Renal pelvis (tissue), 1 donor: ENCODE measurements at regions not wholly inside any gene's neighbourhood (a gene's known extent, or its start where the extent isn't known, plus 50 kb on each side); places are given as distances from the start of the nearest gene placed in this dataset.

Experiments
- DNase-seq: peaks from one replicate; pipeline ENCODE4 v3.0.0-alpha.2; 2013

DNA sequence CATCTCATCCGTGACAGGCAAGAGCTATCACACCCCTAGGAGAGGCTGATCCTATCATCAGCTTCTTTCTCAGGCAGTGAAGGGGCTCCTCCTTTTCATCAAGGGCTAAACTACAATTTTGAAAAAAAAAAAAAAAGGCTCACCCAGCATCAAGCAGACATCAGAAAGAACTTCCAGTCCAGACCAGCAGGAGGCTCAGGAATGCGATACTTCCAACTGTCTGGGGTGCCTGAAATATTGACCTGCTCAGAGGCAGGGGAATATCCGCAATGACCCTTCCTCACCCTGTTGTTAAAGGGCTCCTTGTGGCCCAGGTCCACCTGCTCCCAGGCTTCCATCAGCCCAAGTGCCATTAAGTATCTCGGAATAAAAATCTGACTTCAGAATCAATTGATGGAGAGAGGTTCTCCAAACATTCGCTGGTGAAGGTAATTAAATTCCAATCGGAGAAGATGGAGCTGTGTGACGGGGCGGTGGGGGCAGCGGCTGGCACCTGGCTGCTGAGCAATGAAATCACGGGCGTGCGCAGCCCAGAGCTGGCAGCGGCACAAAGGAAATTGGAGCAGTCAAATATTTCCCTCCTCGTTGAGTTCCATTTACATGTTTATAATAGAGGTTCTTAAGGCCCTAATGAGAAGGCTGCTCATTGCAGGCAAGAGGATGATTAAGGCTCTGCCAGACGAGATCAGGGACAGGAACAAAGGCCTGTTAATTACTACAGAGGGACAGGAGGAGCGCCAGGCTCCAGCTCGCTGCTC, 69.0 kb upstream of the THY1 start:
- no peak for DNase-seq

DNA sequence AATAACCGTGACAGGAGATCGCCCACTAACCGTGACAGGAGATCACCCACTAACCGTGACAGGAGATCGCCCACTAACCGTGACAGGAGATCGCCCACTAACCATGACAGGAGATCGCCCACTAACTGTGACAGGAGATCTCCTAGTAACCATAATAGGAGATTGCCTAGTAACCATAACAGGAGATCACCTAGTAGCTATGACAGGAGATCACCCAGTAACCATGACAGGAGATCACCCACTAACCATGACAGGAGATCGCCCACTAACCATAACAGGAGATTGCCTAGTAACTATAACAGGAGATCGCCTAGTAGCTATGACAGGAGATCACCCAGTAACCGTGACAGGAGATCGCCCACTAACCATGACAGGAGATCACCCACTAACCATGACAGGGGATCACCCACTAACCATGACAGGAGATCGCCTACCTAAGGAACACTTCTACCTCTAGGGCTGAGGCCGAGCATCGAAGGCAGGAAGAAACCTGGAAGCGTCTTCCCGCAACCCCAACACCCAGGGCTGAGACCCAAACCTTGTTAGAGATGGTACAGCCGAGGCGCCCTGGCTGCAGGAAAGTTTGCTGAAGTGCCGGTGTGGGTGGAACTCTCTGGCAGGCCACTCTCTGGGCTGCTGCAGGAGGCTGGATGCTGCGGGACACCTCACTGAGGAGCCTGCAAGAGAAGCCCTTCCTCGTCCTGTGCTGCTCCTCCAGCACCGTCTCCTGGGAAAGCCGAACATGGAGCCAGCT, 67.5 kb upstream of the THY1 start:
- no peak for DNase-seq

DNA sequence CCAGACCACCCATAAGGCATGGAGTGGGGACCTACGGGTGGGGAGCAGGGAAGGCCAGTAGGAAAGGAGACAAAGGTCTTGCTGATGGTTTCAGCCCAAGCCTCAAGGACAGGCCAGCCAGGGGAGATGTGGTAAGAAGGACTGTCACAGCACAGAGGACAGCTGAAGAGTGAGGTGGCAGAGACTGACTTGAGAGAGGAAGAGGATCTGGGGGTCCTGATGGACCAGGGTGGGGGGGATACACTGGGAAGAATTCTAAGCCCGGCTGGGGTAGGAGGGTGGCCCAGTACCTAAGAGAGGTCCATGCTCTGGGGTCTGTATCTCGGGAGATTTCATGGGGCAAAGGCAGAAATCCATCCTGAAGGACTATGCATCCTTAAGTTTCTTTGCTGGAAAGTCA, 66.1 kb upstream of the THY1 start:
- no peak for DNase-seq

DNA sequence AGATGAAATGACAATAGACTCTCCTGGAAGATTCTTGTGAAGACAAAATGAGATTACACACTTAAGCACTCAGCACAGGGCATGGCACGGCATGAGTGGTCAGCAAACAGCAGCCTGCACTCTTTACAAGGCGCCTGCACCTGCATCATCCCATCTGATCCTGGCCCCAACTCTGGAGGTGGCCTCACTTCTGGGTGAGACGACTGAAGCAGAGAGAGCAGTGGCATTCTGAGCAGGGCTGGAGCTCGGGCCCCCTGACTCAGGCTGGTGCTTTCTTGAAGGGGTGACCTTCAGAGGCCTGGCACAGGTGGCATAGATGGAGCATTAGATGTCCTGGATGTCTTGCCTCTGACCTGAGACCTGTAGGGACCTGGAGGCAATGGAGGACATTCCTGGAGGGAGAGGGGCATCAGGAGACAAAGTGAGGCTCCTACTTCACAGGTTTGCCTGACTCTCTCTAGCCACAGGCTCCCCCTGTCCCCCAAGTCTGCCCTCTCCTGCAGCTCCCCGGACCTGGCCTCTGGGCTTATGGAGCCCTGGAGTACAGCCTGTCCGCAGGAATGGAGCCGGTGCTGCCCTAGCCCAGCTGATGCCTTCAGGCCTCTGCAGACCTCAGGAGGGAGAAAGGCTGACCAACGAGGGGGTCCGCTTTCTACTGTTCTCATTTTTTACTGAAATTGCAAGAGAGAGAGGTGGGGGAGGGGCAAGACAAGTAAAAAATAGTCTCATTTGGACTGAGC, 65.5 kb upstream of the THY1 start:
- DNase-seq, result no peak

DNA sequence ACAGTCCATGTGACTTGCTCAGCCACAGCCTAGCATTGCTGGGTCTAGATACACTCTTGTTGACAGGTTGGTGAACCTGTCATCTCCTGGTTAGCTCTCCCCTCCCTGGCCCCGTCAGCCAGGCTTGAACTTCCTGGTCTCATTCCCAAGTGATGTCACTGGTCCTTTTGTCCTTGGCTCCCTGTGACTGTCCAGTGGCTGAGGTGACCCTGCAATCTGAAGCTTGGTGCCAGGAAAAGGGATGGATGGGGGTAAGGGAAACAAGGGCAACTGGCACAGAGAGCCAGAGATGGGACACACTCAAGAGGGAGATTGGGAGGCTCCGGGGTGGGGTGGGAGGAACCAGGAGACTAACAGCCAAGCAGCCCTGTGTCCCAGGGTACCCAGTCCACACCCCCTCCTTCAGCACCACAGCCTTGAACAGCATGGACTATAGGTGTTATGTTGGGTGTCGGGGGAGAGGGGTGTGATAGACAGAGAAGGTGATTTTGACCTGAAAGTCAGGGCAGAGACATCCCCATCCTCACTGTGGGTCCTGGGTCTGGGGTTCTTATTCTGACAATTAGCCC, 63.8 kb upstream of the THY1 start:
- no peak for DNase-seq

DNA sequence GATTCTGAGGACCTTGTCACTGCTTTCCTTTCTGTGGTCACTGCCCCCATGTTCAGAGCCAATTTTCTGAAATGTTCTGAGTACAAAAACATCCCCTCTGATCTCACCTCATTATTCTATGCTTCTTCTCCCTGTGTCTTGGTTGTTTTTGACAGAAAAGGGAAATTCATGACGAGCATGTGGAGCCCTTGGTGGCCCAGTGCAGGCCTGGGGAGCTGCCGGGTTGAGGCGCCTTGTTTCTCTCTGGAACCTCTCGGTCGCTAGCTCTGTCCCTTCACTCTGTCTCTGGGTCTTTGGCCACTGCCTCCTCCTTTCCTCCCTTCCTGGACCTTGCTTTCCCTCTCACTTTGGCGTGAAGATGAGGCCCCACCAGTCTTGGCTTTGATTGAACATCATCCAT, 63.0 kb upstream of the THY1 start:
- no peak for DNase-seq

DNA sequence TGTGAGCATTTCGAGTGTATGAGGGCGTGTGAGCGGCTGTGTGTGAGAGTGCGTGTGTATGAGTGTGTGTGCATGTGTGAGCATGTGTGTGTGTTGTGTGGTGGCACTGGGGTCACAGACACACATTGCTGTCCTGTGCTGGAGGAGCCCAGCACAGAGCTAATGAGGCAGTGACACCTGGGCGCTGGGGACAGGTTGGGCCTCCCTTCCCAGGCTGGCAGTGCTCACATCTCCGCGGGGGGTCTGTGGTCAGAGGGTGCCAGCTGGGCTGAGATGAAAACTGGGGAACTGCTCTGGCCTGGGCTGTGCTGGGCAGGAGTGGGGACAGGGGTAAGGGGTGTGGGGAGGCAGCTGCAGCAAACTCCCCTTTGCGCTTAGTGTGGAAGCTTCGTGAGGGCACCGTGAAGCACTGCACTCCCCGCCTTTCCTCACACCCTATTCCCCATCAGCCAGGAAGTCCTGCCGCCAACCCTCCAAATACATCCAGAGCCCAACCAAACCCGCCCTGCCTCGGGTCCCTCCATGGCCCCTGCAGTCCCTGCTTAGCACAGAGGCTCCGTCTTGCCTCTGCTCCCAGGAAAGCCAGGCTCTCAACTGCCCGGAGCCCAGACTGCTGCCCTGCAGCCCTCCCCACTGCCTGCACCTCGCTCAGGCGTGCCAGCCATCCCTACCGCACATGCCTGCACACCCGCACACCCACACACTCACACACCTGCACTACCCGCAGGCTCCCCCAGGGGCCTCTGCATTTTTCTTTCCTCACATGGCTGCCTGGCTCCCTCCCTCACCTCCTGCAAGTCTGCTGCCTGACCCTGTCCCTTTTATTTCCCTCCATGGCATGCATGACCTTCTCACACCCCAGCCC, 62.0 kb upstream of the THY1 start:
- DNase-seq, result no peak

DNA sequence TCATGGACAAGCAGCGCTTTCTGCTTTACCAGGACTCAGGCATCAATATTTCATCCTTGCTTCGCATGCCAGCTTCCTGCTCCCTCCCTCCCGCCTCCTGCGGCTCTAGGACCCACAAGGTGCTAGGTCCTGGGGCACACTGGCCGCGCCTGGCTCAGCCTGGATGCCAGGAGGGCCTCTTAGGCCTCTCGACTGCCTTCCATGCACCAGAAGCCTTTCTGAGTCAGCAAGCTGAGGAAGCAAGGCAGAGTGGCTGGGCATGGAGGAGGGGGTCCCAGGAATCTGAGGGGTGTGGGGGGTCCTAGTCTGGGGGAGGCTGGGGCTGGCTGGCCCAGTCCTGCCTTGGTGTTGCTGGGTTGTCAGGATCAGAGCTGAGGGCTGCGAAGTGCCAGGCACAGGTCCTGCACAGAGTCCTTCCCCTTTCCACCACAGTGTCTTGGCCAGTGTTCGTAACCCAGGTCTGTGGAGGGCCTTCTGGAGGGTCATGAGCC, 61.0 kb upstream of the THY1 start:
- no peak for DNase-seq

DNA sequence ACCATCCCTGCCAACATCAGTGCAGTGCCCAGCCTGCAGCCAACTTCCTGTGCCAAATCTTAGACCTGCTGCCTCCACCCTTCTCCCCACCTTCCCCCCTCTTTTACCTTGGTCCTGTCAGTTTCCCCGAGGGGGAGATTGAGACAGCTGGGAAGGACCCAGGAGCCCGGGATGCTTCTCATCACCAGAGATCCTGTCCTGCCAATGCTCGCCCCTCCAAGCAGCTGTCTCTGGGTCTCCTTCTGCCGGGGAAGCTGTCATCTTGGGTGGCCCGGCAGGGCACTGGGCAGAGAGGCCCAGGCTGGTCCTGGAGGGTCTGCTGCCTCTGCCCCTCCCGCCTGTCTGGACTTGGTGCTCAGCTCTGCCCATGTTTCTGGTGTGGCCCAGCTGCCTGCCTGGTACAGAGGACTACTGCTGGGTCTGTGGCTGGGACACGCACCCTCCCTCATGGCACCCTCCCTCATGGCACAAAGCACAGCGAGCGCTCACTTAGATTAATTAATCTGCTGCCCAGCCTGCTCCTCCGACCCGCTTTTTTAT, 60.4 kb upstream of the THY1 start:
- DNase-seq, result no peak

DNA sequence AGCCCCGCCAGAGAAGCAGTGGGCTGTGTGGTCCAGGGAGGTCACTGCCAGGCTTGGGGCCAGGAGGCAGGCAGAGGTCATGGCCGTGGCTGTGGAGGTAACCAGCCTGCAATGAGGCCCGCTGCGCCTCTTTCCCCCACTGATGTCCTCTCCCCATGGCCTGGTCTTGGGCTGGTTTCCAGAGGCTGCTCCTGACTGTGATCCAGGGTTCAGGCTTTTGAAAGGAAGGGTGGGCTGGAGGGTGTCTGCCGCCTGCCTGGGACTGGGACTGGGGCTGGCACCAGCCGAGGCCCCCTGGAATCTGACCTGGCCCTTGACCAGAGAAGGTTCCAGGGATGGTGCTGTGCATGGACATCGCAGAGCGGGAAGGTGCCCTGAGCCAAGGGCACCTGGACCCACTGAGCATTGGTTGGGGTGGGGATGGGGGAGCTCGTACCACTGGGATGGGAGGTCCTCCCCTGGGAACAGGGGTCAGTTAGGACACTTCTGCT, 59.6 kb upstream of the THY1 start:
- DNase-seq, result no peak

DNA sequence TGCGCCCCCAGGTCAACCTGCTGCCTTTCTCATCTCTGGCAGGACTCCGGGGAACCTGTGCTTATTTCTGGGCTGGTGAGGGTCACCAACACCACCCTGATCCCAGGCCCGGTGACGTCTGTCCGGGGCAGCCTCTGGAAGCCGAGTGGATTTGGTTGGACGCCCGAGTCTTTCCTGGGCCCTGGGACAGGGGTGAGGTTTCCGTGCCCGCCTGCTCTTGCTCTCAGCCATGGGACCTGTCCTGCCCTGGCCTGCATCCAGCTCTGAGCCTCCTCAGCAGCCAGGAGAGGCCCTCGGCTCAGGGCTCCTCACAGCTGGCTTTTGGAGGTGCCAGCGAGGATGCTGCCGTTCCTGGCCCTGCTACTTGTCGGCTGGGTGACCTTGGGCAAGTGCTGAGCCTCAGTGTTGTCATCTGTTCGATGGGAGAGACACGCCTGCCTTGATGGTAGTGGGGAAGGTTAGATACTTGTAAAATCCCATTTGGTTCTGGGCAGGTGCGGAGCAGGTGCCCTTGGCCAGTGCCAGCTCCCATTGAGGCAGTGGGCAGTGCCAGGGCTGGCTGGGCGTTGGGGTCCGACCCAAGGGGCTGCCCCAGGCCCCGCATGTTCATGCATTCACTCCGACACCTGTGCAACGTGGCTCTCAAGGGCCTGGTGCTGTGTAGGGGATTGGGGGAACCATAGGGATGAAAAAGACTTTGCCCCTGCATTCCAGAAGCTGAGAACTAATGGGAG, 58.9 kb upstream of the THY1 start:
- no peak for DNase-seq

DNA sequence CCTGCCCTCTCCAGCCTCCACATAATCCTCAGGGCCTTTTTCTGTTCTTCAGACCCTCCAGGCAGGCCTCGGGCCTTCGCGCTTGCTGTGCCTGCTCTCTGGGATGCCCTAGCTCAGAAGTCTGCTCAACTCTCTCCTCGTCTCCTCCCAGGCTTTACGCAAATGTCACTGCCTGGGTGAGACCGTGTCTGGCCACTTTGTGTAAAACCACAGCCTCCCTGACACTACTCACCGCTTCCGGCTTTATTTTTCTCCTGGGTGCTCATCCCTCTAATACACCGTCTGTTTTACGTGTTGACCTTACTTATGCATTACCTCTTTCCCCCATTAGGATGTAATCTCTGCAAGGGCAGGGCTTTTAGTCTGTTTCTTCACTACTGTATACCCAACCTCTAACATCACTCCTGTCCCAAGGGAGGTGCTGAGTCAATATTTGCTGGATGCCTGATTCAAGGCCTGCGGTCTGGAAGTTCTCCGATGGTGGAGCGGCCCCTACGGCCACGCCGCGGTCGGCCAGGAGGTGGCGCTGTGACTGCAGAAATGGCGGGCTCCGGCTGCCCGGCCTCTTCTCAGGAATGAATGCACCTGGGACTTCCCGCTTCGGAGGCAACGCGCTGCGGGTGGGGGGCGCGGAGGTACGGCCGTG, 58.2 kb upstream of the THY1 start:
- peak; percentile 44 for DNase-seq

DNA sequence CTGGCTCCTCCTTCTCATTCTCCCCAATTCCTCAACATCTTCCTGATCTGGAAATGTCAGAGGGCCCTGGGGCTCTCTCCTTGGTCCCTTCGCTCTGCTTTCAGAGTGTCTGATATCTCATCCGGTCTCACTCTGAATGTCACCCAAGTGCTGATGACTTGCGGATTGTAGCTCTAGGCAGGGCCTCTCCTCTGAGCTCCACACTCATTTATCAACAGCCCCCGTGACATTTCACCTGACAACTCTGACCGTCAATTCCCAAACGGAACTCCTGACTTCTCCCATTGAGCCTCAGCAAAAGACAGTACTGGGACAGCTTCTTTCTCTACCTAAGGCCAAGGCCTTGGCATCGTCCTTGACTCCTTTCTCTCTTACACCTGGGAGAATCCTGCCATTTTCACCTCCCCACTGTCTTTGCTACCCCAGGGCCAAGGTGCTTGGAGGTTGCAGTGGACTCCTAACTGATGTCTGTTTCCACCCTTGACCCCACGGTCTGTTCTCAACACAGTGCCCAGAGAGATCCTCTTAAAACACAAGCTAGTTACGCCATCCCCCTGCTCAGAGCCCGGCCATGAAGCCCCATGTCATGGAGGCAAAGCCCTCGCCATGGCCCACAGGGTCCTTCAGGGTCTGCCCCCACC, 57.5 kb upstream of the THY1 start:
- DNase-seq, result no peak

DNA sequence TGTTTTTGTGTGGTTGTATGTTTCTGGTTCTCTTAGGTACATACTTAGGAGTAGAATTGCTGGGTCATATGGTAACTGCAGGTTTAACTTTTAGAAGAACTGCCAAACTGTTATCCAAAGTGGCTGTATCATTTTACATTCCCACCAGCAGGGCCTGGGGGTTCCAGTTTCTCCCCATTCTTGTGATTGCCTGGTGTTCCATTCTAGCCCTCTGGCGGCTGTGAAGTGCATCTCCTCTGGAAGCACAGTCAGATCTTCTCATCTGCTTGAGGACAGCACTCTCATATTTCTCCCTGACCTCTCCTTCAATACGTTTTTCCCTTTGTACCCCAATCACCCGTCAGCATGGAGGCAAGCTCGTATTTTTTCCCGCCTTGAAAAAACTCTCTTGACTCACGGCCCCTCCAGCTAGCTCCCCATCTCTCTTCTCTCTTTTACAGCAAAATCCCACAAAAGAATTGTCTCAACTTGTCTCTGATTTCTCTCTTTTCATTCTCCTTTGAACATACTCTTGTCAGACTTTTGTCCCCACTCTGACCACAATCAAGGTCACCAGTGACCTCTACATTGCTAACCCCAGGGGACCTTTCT, 56.8 kb upstream of the THY1 start:
- DNase-seq, result no peak

DNA sequence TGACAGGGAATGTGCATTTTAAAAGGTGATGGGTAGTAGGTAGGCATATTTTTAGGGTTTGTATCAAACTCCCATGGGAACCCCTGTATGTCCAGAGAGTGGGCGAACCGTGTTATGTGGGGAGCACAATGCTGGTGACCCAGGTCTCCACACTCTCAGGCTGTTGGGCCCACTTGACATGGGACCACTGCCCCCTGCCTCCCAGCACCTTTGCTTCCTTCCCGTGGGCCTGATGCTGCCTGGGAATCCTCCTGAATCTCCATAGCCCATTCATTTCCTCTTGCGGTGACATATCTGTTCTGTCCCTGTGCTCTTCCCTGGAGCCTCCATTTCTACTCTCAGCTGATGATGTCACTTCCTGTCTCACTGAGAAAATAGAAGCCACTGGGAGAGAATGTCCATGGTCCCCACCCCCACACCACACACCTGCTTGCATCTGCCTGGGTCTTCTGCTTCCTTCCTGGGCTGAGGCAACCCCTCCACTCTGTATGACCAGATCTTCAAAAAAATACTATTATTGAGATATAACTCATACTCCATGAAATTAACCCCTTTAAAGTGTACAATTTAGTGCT, 55.8 kb upstream of the THY1 start:
- no peak for DNase-seq

DNA sequence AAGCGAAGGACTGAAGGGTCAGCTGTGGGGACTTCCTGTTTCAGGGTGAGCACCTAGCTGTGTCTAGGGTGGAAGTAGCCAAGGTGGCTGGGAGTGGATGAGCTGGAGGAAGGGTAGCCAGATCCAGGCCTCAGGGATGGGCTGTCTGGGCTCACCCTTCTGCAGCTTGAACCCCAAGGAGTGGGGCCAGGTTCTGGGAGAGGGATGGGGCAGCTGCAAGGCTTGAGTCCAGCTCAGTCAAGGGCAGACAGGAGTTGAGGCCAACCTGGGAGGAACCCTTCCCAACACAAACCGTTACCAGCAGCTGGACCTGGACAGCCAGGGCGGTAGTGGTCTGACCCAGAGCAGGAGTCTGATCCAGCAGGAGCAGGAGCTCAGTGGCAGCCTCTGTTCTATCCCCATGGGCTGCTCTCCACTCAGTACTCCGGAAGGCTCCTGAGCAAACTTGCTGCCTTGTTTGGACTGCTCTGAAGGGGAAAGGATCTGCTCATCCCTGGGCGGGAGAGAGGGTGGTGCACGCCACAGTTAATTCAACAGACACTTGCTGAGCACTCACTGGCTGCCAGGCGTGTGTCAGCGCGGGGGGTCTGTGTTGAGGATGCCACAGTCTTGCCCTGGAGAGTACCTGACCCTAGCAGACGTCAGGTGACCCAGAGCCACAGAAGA, 53.8 kb upstream of the THY1 start:
- DNase-seq, result no peak

DNA sequence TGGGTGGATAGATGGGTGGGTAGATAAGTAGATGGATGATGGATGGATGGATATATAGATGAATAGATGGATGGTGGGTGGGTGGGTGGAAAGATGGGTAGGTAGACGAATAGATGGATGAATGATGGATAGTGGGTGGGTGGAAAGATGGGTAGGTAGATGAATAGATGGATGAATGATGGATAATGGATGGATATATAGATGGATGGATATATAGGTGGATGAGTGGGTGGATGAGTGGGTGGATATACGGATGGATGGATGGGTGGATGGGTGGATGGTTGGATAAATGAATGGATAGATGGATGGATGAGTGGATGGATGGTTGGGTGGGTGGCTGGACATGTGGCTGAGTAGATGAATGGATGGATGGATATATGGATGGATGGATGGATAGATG, 53.1 kb upstream of the THY1 start:
- DNase-seq, result no peak
